ENCODE measurements at regions not wholly inside any gene's neighbourhood (a gene's known extent, or its start where the extent isn't known, plus 50 kb on each side); places are given as distances from the start of the nearest gene placed in this dataset.
"Not testable (repeated sequence)": the region's sequence is repeated elsewhere in the genome, so short reads cannot be mapped to it uniquely, and the experiment has no call there.

- no peaks in the 10 kb centered on the region for H3K36me3 ChIP-seq (ENCODE audit: control insufficient read depth, insufficient read depth, low read length)
- no peaks in the 10 kb centered on the region for H3K27me3 ChIP-seq (replicated peaks; ENCODE audit: control insufficient read depth, insufficient read depth, low read length)
- DNase-seq (ENCODE audit: extremely low read depth, insufficient read length): no peak
- H3K4me3 ChIP-seq (replicated peaks; ENCODE audit: low read depth, low read length): no peak overlapping the region
- TF ChIP-seq CTCF (IDR thresholded peaks at IDR 0.05; ENCODE audit: insufficient read depth, low read length, poor library complexity, severe bottlenecking): no peak
These were observed 325.8 kb downstream of the ANTXR2 start for GRCh38 chr4:79747252-79747651.

GRCh38 chr4:79743014-79743413 lies 330.0 kb downstream of the ANTXR2 start:
- no peaks in the 10 kb centered on the region for H3K27me3 ChIP-seq (replicated peaks; ENCODE audit: control insufficient read depth, insufficient read depth, low read length)

GRCh38 chr4:79739912-79740311 lies 331.9 kb upstream of the GK2 start:
- Histone ChIP-seq H3K27me3 (replicated peaks; ENCODE audit: control insufficient read depth, insufficient read depth, low read length) (no peaks in the 10 kb centered on the region), H3K4me3 (replicated peaks; ENCODE audit: low read depth, low read length) (no peak overlapping the region), H3K36me3 (ENCODE audit: control insufficient read depth, insufficient read depth, low read length) (no peaks in the 10 kb centered on the region)
- TF ChIP-seq CTCF (IDR thresholded peaks at IDR 0.05; ENCODE audit: insufficient read depth, low read length, poor library complexity, severe bottlenecking): no peak
- DNase-seq (ENCODE audit: extremely low read depth, insufficient read length): no peak

More at GRCh38 chr4:79743014-79743413, 330.0 kb downstream of the ANTXR2 start:
- Histone ChIP-seq H3K4me3 (replicated peaks; ENCODE audit: low read depth, low read length) (no peak overlapping the region), H3K36me3 (ENCODE audit: control insufficient read depth, insufficient read depth, low read length) (no peaks in the 10 kb centered on the region)
- no peak for DNase-seq (ENCODE audit: extremely low read depth, insufficient read length)
- TF ChIP-seq CTCF (IDR thresholded peaks at IDR 0.05; ENCODE audit: insufficient read depth, low read length, poor library complexity, severe bottlenecking): no peak

- no peak for DNase-seq (ENCODE audit: extremely low read depth, insufficient read length)
- Histone ChIP-seq H3K27me3 (replicated peaks; ENCODE audit: control insufficient read depth, insufficient read depth, low read length) (no peaks in the 10 kb centered on the region), H3K36me3 (ENCODE audit: control insufficient read depth, insufficient read depth, low read length) (no peaks in the 10 kb centered on the region), H3K4me3 (replicated peaks; ENCODE audit: low read depth, low read length) (no peak overlapping the region)
- no peak for TF ChIP-seq CTCF (IDR thresholded peaks at IDR 0.05; ENCODE audit: insufficient read depth, low read length, poor library complexity, severe bottlenecking)
These were observed 315.5 kb upstream of the GK2 start for GRCh38 chr4:79723507-79723906.

GRCh38 chr4:79700356-79700755 lies 292.3 kb upstream of the GK2 start:
- DNase-seq (ENCODE audit: extremely low read depth, insufficient read length): no peak
- TF ChIP-seq CTCF (IDR thresholded peaks at IDR 0.05; ENCODE audit: insufficient read depth, low read length, poor library complexity, severe bottlenecking): no peak
- Histone ChIP-seq H3K4me3 (replicated peaks; ENCODE audit: low read depth, low read length) (no peak overlapping the region), H3K27me3 (replicated peaks; ENCODE audit: control insufficient read depth, insufficient read depth, low read length) (no peaks in the 10 kb centered on the region), H3K36me3 (ENCODE audit: control insufficient read depth, insufficient read depth, low read length) (no peaks in the 10 kb centered on the region)

GRCh38 chr4:79697444-79697843 lies 289.4 kb upstream of the GK2 start:
- Histone ChIP-seq H3K4me3 (replicated peaks; ENCODE audit: low read depth, low read length) (no peak overlapping the region), H3K27me3 (replicated peaks; ENCODE audit: control insufficient read depth, insufficient read depth, low read length) (no peaks in the 10 kb centered on the region), H3K36me3 (ENCODE audit: control insufficient read depth, insufficient read depth, low read length) (no peaks in the 10 kb centered on the region)
- no peak for DNase-seq (ENCODE audit: extremely low read depth, insufficient read length)
- no peak for TF ChIP-seq CTCF (IDR thresholded peaks at IDR 0.05; ENCODE audit: insufficient read depth, low read length, poor library complexity, severe bottlenecking)

GRCh38 chr4:79696534-79696933 lies 288.5 kb upstream of the GK2 start:
- H3K27me3 ChIP-seq (replicated peaks; ENCODE audit: control insufficient read depth, insufficient read depth, low read length); DNase-seq (ENCODE audit: extremely low read depth, insufficient read length); H3K36me3 ChIP-seq (ENCODE audit: control insufficient read depth, insufficient read depth, low read length): not testable (repeated sequence)

More at GRCh38 chr4:79696534-79696933, 288.5 kb upstream of the GK2 start:
- not testable (repeated sequence) for H3K4me3 ChIP-seq (replicated peaks; ENCODE audit: low read depth, low read length)

Measured in GM06990 (cell line).